ENCODE measurements at regions not wholly inside any gene's neighbourhood (a gene's known extent, or its start where the extent isn't known, plus 50 kb on each side); places are given as distances from the start of the nearest gene placed in this dataset.

- Histone ChIP-seq H3K4me1 (peaks cover 0 to 40% (median 12%) of the 10 kb centered on the region in 6 donors), H3K9me3 (no peaks in the 10 kb centered on the region), H3K27me3 (replicated peaks in 1 of 7) (no peaks in the 10 kb centered on the region), H3K27ac (no peak overlapping the region), H3K4me3 (no peak overlapping the region), H3K36me3 (no peaks in the 10 kb centered on the region)
- TF ChIP-seq POLR2AphosphoS5 (IDR thresholded peaks at IDR 0.05) (no peak), POLR2A (IDR thresholded peaks at IDR 0.05) (no peak)
- 67 to 74% (median 70%) methylated on average over 5 of the region's 5 CpGs for WGBS, 5 donors
- no peak for DNase-seq
- intact Hi-C loops (cut with DNase I; ENCODE audit: low total_unique reads) = no loop called here
Observed at GRCh38 chr6:118725944-118726343, 74.6 kb upstream of the CEP85L start.

- intact Hi-C loops (cut with DNase I; ENCODE audit: low total_unique reads) = no loop called here
- no peak for DNase-seq
- H3K9me3 ChIP-seq = no peaks in the 10 kb centered on the region
- peak overlapping the region in 3 of 8 donors; percentile 22 to 49 (median 33) for H3K27ac ChIP-seq
- 50 to 69% (median 61%) methylated on average over 3 of the region's 3 CpGs for WGBS, 5 donors
- no peak for TF ChIP-seq POLR2A (IDR thresholded peaks at IDR 0.05)
- TF ChIP-seq CTCF (IDR thresholded peaks at IDR 0.05 in 8 of 11, conservative IDR thresholded peaks at IDR 0.05 in 3 of 11) = no peak
- no peak for TF ChIP-seq POLR2AphosphoS5 (IDR thresholded peaks at IDR 0.05)
- no peaks in the 10 kb centered on the region for H3K36me3 ChIP-seq
- H3K27me3 ChIP-seq (replicated peaks in 1 of 7) = no peaks in the 10 kb centered on the region
- H3K4me3 ChIP-seq = no peak overlapping the region
- peaks cover 0 to 57% (median 28%) of the 10 kb centered on the region in 6 donors for H3K4me1 ChIP-seq
Observed at GRCh38 chr6:118724211-118724610, 72.8 kb upstream of the CEP85L start.

GRCh38 chr6:118722829-118723813, 71.7 kb upstream of the CEP85L start:
- TF ChIP-seq CTCF (IDR thresholded peaks at IDR 0.05 in 8 of 11, conservative IDR thresholded peaks at IDR 0.05 in 3 of 11) = no peak
- TF ChIP-seq POLR2AphosphoS5 (IDR thresholded peaks at IDR 0.05) = no peak
- no peak for TF ChIP-seq POLR2A (IDR thresholded peaks at IDR 0.05)
- DNase-seq = no peak
- no peak overlapping the region for H3K27ac ChIP-seq
- 84 to 92% (median 90%) methylated on average over 8 of the region's 8 CpGs for WGBS, 5 donors
- intact Hi-C loops (cut with DNase I; ENCODE audit: low total_unique reads) = no loop called here
- no peaks in the 10 kb centered on the region for H3K27me3 ChIP-seq (replicated peaks in 1 of 7)
- no peak overlapping the region for H3K4me3 ChIP-seq
- no peaks in the 10 kb centered on the region for H3K36me3 ChIP-seq
- H3K4me1 ChIP-seq = peaks cover 0 to 68% (median 33%) of the 10 kb centered on the region in 6 donors
- no peaks in the 10 kb centered on the region for H3K9me3 ChIP-seq

- Histone ChIP-seq H3K9me3 (no peaks in the 10 kb centered on the region), H3K4me3 (no peak overlapping the region), H3K27me3 (replicated peaks in 1 of 7) (no peaks in the 10 kb centered on the region), H3K4me1 (peaks cover 0 to 62% (median 32%) of the 10 kb centered on the region in 6 donors), H3K27ac (peak overlapping the region in 5 of 8 donors; percentile 33 to 83 (median 67)), H3K36me3 (no peaks in the 10 kb centered on the region)
- TF ChIP-seq POLR2A (IDR thresholded peaks at IDR 0.05) = no peak
- TF ChIP-seq POLR2AphosphoS5 (IDR thresholded peaks at IDR 0.05) = no peak
- TF ChIP-seq CTCF (IDR thresholded peaks at IDR 0.05 in 8 of 11, conservative IDR thresholded peaks at IDR 0.05 in 3 of 11) = no peak
- intact Hi-C loops (cut with DNase I; ENCODE audit: low total_unique reads) = no loop called here
- DNase-seq = no peak
Observed at GRCh38 chr6:118720125-118720473, 68.7 kb upstream of the CEP85L start.
